ENCODE measurements at regions not wholly inside any gene's neighbourhood (a gene's known extent, or its start where the extent isn't known, plus 50 kb on each side); places are given as distances from the start of the nearest gene placed in this dataset.

GRCh38 chrX:39449352-39449751 is 648.1 kb downstream of the MID1IP1 start:
- TF ChIP-seq CTCF (IDR thresholded peaks at IDR 0.05 in 8 of 11, conservative IDR thresholded peaks at IDR 0.05 in 3 of 11) (no peak), POLR2A (IDR thresholded peaks at IDR 0.05) (no peak), POLR2AphosphoS5 (IDR thresholded peaks at IDR 0.05) (no peak)

Data from spleen (tissue), 7 donors.